ENCODE measurements at regions not wholly inside any gene's neighbourhood (a gene's known extent, or its start where the extent isn't known, plus 50 kb on each side); places are given as distances from the start of the nearest gene placed in this dataset.

- TF ChIP-seq ARID5B (CRISPR knock-in tag; IDR thresholded peaks at IDR 0.05) (no peak), ZNF205 (CRISPR knock-in tag; IDR thresholded peaks at IDR 0.05) (no peak), ZNF773 (CRISPR knock-in tag; IDR thresholded peaks at IDR 0.05; ENCODE audit: borderline replicate concordance) (no peak)
These were observed 400.8 kb upstream of the SLIT2 start (continued) for GRCh38 chr4:19850909-19851308.

- Histone ChIP-seq H3K4me3 (replicated peaks in 1 of 3; ENCODE audit: insufficient read depth in 1 of 3, low read depth in 2 of 3, low read length in 3 of 3) (no peak overlapping the region), H3K4me2 (ENCODE audit: low read depth, low read length) (no peak overlapping the region), H4K20me1 (ENCODE audit: insufficient read depth, low read length) (no peaks in the 10 kb centered on the region), H3K9ac (ENCODE audit: insufficient read depth, low read depth, low read length) (no peak overlapping the region), H3K36me3 (replicated peaks in 1 of 2; ENCODE audit: control insufficient read depth in 1 of 2, insufficient read depth in 2 of 2, low read length in 2 of 2) (no peaks in the 10 kb centered on the region), H3K9me3 (ENCODE audit: low read length) (peaks cover 77% of the 10 kb centered on the region), H3K4me1 (ENCODE audit: insufficient read depth, low read length) (no peaks in the 10 kb centered on the region), H3K27ac (ENCODE audit: extremely low read length, insufficient read depth, low read length) (no peak overlapping the region), H3K27me3 (ENCODE audit: control insufficient read depth in 1 of 2, insufficient read depth in 2 of 2, low read length in 2 of 2) (no peaks in the 10 kb centered on the region; a peak in 1 of 5 replicates), H2AFZ (ENCODE audit: low read length) (no peak overlapping the region), H3K79me2 (ENCODE audit: insufficient read depth, low read length) (no peaks in the 10 kb centered on the region)
- in situ Hi-C loops (cut with HindIII; ENCODE audit: extremely low pct_ligation_motif_present, low pct_unique_long_range_greater_than_20kb) (no loop called here), intact Hi-C loops (cut with micrococcal nuclease; ENCODE audit: unreplicated experiment) (no loop called here)
- DNase-seq (ENCODE audit: low spot score) (no peak), ATAC-seq (no peak), FAIRE-seq (no peak)
- 2% methylated on average over 2 of the region's 2 CpGs for WGBS (ENCODE audit: low lambda C conversion rate)
- CTCF ChIA-PET (ENCODE audit: low intra/inter-chr PET ratio, low total read pairs): no interaction called here
- POLR2A ChIA-PET: no interaction called here
- BruUV-seq (replicated peaks): no TSS peak
- TF ChIP-seq PTBP1 (IDR thresholded peaks at IDR 0.05; ENCODE audit: low read depth, low read length, poor library complexity, severe bottlenecking) (no peak), E2F5 (CRISPR knock-in tag; conservative IDR thresholded peaks at IDR 0.05) (no peak), UBTF (CRISPR knock-in tag; IDR thresholded peaks at IDR 0.05) (no peak), ZNF878 (CRISPR knock-in tag; IDR thresholded peaks at IDR 0.05) (no peak), SMARCC2 (IDR thresholded peaks at IDR 0.05) (no peak), NBN (conservative IDR thresholded peaks at IDR 0.05) (no peak), TCF7 (IDR thresholded peaks at IDR 0.05; ENCODE audit: low read depth) (no peak), NFIB (CRISPR knock-in tag; IDR thresholded peaks at IDR 0.05; ENCODE audit: borderline replicate concordance) (no peak), TFDP1 (CRISPR knock-in tag; IDR thresholded peaks at IDR 0.05; ENCODE audit: borderline replicate concordance) (no peak), YEATS2 (CRISPR knock-in tag; IDR thresholded peaks at IDR 0.05; ENCODE audit: borderline replicate concordance) (no peak), SMAD1 (CRISPR knock-in tag; IDR thresholded peaks at IDR 0.05; ENCODE audit: borderline replicate concordance, low read depth) (no peak), AGO2 (optimal IDR thresholded peaks at IDR 0.05; ENCODE audit: low read depth, low read length) (no peak), TP53 (CRISPR knock-in tag; conservative IDR thresholded peaks at IDR 0.05) (no peak), BCL6 (CRISPR knock-in tag; IDR thresholded peaks at IDR 0.05) (no peak)
These were observed 407.3 kb upstream of the SLIT2 start for GRCh38 chr4:19844446-19844845.

All from HepG2 (cell line).